T1000 (cell line): ENCODE measurements at regions not wholly inside any gene's neighbourhood (a gene's known extent, or its start where the extent isn't known, plus 50 kb on each side); places are given as distances from the start of the nearest gene placed in this dataset.

Source experiments
- DNase-seq: peaks from one replicate; lab custom pipeline; 2025; ENCODE audit warnings: mixed read lengths; lab: John Stamatoyannopoulos, UW

DNA sequence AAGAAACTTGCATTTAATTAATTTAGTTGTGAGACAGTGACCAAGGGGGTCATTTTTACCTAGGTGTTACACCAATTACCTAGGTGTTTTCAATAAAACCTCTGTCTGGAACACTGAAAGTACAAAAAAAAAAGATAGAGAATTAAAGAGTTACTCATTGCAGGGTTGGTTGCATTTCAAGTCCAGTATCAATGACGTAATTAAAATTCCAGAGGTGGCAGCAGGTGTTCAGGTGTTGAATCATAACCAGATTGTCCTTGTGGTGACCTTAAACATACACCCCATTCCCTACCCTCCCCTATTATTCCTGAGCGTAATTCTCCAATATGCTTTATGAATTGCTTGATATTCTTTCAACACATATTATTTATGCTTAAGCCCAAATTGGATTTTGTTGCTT lies 352.0 kb upstream of the SLC8A1 start:
- no peak for DNase-seq

DNA sequence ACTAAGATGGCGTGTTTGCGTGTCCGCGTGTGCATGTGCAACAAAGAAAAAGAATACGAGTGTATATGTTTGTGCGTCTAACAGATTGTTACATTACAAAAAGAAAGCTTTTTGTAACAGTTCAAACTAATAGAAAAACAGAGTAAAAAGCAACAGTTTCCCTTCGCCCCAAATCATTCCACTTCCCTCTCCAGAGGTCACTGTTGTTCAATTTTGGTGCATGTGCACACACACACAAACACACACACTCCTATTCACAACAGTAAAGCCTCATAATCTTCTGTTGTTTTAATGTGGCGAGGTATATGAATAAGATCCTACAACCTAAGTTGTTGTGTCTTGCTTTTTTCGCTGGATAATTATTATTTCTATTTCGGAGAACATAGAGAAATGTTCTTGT lies 357.3 kb upstream of the SLC8A1 start:
- no peak for DNase-seq

DNA sequence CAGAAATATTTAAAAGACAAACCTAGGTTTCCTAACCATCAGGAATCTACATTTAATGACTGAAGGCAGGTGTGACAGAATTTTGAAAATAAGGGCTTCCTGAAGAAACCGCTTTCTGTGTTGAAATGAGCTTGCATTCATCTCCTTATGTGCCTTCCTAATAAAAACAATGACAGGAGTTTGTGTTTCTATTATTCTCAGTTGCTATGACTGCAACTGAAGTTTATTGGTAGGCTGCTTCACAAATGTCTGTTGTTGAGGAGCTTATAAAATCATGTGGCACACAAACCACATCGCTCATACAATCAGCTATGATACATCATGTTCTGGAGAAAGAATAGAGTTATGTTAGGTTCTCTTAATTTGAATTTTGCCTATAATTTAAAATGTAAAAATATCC lies 362.7 kb upstream of the SLC8A1 start:
- no peak for DNase-seq

DNA sequence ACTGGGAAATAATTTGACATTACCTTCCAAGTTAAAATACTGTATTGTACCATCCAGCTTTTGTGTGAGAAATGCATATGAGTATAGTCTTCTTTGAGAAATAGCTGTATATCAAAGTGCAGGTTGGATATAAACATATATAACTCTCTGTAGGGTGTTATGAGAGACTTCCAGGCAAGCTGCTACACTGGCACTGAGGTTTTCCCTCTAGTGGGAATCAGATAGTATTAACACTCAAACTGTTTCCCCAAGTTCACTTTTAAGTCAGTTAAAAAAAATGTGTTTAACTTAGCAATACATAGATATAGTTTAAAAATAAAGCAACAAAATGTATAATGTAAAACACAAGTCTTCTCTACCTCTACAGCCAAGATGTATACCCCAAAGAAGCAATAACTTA lies 368.4 kb upstream of the SLC8A1 start:
- no peak for DNase-seq

DNA sequence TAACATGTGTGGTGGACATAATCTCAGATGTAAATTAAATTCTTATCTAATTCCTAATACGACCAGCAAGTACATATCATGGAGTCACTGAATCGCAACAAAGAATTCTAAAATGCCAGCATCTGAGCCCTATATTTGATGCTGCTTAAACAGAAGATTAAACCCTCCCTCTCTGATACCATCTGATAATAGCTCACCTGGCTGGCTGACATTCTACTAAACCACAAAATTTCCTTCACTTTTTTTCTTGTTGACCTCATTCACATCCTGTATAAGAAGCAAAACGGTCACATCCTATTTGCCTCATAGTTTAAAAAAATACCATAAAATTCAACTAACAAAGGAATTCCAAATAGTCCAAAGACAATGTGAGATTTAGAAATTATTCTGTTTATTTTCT lies 371.6 kb upstream of the SLC8A1 start:
- no peak for DNase-seq

DNA sequence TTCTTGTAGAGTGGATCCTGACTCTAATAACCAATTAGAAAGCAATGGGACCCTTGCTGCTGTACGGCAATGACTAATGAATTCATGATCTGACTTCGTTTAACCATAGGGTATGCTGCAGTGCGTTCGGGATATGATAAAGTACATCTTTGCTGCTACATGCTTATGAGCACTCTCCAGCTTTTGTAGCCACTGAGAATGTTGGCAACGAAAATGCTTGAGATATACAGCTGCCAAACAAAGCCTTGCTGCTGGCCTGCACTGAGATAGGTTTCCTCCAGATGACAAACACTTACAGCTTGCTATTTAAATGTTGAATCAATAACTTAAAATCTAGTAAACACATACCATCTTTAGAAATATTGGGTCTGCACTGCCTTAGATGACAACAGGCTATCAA lies 372.4 kb upstream of the SLC8A1 start:
- no peak for DNase-seq

DNA sequence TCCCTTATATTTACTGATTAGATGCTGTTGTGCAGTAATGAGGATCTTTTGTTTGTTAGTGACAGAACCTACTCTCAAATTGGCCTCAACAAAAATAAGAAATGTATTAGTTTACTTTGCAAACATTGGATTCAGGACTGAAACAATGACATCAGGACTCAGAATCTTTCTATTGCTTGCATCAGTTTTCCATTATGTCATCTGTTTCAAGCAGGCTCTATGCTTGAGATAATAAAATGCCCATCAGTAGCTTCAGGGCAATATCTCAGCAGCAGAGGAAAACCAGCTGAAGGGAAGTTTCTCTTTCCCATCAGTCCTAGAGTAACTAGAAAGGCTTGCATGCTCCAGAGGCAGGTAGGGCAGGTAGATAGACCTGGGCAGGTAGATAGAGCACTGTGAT lies 375.5 kb upstream of the SLC8A1 start:
- DNase-seq = no peak

DNA sequence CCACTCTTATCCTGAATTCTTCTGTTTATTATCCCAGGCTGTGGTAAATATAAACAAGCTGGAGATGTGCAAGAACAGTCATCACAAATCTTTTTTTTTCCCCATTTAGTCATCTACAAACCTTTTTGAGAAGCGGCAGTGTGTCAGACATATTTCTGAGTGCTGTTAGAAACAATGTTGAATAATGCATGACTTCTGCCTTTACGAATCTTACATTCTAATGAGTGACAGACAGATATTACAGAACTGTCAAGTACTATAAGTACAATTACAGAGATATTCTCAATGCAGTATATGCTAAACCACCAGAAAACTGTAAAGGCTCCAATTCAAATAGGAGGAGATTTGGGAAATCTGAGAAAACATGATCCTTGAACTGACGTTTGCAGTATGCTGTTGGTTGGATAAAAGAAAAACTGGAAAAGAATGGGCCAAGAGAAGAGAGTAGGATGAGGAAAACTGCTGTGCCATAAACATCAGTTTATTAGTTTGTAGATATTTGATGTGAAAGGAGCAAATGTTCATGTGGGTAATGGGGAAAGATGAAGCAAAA lies 379.5 kb upstream of the SLC8A1 start:
- no peak for DNase-seq

DNA sequence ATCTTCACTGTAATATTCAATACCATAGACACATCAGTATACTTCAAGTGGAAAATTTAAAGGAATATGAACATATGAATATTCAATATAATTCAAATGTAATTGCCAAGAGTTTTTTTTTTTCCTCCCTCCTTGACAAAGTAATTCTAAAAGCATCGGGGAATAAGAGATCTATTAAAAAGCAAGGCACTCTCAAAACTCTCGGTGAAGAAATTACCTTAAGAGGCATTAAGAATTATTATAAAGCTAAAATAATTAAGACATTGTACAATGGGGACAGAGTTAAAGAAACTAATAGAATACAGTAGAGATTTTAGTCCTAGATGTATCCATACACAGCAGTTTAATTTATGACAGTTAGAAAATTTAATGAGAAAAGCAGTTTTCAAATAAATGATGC lies 390.0 kb upstream of the SLC8A1 start:
- no peak for DNase-seq

DNA sequence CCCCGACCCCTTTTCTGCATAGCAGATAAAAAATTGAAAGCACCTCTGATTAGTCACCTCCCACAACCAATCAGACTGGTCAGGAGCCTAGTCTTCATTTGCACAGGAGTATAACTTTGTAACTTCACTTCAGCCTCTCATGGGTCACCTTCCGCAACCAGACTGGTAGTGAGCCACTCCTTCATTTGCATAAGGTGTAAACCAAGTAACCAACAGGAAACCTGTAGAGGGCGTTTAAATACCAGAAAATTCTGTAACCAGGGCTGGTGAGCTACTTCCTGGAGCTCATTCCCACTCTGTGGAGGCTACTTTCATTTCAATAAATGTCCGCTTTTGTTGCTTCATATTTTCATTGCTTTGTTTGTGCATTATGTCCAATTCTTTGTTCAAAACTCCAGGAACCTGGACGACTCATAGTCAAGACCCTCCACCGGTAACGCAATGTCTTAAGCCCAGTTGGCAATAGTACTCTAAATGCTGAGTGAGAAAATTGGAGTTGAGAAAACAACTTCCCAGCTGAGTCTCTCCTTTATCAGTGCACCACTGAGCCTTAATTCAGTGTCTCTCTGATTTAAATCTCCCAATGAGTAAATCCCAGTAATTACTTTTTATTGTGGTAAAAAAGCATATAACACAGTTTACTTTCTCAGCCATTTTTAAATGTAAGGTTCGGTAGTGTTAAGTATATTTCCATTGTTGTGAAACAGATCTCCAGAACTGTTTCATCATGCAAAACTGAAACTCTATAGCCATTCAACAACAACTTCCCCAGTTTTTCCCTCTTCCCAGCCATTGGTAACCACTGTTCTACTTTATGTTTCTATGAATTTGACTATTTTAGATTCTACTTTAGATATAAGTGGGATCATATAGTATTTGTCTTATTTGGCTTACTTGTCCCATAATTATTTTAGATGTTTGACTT lies 392.7 kb upstream of the SLC8A1 start:
- DNase-seq = no peak

DNA sequence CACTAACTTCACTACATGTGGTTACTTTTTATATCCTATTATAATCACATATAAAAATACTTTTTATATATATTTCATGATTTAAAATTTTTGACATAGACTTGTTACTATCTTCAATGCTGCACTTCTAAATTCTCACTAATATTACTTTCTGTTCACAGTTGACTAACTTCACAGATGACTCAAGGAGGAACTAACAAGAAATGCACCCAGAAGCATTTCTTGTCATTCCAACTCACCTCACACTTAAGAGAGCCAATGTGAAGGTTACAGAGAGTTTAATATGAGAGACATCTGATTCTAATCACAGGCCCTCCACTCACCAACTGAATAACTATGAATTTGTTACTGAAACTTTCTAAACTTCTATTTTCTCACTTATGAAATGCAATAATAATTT lies 399.8 kb upstream of the SLC8A1 start:
- DNase-seq = no peak

DNA sequence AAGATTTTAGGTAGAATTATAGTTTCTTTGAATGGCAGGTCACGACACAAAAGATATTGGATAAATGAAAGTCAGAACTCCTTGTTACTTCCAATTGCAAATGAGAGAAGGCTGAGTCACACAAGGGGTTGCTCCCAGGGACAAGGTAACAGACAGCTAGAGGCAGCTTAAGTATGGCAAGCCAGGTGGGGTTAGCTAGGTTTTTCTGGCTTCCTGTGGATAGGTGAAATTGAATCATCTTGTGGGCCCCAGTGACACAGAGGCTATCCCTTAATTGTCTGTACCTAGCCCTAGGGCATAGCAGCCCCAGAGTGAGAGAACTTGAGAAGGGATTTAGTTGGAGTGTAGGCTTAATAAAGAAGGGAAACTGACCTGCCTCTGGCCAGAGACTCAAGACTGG lies 407.7 kb upstream of the SLC8A1 start:
- no peak for DNase-seq

DNA sequence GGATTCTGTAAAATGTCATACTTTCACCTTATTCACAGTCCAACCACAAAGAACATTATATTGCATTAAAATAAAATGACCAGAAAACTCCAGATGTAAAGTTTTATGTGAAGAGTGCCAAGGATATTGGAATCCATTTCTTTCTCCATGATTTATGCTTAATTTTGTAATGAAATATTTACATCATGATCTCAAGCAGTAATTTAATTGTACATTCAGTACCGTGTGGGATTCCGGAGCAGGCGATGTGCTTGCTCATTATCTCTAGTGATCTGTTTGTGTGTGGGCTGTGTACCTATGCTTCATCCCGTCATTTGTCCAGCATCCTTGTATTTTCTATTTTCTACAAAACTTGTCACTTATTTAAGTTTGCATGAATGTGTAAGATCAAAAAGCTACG lies 415.9 kb upstream of the SLC8A1 start:
- DNase-seq = no peak

DNA sequence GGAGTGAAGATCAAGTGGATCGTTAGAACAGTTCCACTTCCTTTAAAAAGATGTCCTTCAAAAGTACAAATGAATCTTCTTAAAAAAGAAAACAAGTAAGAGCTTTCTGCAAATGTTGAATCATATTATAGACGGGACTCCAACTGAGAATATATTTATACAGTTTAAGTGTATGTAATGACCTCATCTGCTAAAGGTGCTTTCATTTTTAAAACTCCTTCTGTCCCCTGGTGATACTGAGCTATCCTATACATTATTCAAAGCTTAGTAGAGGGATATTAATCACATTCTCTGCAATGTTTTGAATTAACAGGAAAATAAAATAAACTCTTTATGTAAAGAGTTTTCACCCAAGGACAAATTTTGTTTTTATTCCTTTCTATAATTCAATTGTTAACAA lies 420.7 kb upstream of the SLC8A1 start:
- no peak for DNase-seq

DNA sequence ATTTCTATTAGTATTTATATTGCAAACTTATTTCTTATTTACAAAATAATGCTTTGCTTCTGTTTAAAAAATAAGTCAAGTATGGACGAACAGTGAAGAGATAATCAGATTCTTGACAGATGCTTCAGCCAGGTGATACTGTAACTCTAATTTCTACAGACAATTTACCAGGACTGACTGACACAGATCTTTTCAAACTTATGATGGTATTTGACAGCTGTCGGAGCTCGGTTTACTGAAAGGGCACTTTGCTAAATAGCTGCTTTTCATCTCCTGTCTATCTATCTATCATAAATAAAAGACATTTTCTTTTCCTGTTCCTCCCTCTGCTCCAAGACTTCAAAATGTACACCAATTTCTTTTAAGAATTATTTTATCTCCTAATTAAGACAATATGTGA lies 422.5 kb upstream of the SLC8A1 start:
- DNase-seq = no peak

DNA sequence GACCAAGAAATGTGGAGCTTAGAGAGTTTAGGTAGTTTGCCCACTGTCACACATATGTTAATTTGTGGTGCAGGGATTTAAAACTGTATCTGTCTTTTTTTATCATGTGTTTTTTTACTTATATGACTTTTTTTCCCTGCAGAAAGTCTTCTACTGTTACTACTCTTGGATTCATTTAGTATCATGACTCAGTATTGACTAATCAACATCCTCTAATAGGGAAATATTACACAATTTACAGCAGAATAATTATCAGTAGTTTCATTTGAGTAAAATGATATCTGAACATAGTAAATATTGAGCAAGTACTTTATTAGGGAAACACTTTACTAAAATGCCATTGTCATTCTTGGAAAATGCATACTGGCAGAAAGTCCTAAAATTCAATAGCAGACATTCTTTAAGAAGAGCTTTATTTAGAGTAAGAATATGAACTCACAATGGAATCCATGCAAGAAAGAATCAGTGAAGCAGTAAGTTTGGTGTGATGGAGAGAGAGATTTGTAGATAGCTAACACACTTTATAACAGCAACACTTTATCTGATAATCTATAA lies 425.9 kb upstream of the SLC8A1 start:
- DNase-seq = no peak

DNA sequence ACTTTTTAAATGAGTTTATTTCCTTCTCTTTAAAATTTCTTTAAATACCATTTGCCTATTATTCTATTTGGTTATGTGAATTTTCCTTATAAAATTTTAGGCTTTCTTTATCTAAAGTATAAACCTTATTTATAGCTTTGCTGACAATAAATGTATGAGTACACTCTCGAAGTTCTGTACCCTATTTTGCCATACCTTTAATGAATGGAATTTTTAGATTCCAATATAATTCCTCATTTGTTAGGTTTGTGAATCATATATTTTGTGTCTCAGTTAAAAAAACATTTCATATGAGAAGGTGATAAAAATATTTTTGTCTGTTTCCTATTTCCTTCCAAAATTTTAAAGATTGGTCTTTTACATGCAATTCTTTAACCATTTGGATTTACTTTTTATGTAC lies 427.4 kb upstream of the SLC8A1 start:
- no peak for DNase-seq

DNA sequence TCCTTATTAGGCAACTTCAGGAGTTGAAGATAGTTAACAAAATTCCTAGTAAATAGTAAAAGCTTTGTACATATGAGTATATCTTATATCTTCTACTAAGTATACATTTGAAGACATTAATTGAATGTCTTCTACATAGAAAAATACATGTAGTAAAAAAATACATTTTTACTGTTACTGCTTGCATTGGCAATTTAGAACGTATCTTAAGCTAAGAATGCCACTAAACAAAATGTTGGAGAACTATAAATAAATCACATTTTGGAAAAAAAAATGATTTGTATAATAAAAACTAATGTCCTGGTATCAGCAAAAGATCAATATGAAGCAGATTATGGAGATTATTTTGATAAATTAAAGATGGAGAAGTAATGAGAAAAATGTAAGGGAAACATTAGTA lies 434.2 kb upstream of the SLC8A1 start:
- DNase-seq = no peak

DNA sequence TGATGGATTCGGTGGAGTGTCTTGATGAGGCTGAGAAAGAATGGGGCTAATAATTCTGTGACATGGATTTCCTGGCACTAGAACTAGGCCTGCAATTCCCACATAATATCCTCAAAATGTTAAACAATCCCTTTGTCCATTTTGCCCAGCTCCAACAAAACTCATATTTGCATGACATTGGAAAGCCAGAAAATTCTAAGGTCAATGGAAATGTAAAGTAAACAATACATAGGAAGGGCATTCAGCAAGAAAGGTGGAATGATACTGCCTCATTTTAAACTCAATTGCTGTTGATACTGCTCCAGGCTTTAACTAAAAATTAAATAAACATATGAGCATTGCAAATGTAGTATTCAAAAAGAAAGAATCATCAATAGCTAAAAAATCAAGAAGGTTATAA lies 434.8 kb upstream of the SLC8A1 start:
- DNase-seq = no peak

DNA sequence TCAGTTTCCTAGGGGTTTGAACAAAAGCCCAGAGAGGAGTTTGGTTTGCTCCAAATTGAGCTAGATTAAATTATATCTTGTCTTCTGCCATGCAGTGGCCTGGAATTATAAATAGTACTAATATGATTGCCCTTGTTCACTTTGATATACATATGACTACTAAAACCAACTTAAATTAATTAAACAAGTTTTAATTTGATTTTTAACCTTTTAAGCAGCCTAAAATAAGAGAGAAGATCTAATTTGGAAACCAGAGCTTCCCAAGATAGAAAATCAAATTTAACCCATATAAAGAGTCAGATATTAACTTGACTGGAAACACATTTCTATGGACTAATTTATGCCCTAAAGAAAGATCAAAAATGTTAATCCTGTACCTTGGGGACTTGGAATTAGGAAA lies 444.5 kb upstream of the SLC8A1 start:
- DNase-seq = no peak

DNA sequence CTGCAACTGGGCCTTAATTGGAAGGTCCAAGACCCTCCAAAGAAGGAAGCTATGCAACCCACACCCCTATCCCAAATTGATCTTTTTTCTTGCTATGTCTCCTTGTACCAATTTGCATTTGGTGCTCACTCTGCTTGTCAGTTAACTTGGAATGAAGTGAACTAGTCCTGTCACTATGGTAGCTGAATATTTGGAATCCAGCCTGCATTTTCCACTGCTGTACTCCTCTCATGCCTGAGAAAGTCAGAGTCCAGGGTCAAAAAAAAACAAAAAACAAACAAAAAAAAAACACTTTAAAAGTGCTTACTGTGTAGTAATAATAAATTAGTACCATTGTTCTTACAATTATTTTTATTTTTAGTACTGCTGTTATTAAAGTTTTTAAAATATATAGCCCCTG lies 462.8 kb upstream of the SLC8A1 start:
- DNase-seq = no peak

DNA sequence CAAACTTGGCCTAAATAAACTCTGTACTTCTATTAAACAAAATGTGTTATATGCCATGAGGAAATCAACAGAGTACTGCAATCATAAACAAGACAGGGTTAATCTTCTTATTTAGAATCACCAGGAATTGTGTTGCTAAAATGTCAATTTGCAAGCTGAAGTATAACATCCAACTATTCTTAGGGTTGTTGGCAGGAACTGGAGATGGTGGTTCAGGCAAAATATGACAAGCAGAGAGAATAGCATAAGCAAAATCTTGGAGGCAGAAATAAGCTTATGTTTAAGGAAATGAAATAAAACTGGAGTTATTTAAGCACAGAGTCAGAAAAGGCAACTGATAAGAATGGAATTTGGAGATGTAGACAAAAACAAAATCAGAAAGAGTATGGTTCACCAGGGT lies 463.8 kb upstream of the SLC8A1 start:
- no peak for DNase-seq

DNA sequence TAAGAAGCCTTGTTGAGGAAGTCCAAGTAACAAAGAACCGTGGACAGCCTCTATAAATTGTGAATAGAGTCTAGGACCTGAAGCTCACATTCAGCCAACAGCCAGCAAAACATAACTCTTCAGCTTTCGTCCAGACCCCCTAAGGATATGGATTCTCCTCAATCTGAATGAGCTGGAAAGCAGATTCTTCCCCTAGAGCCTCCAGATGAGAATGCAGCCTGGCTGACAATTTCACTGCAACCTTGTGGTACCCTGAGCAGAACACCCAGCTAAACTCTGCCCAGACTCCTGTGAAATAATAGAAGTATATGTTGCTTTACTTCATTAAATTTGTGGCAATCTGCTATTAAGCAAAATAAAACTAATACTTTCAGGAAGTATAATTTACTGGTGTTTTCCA lies 483.5 kb upstream of the SLC8A1 start:
- no peak for DNase-seq

DNA sequence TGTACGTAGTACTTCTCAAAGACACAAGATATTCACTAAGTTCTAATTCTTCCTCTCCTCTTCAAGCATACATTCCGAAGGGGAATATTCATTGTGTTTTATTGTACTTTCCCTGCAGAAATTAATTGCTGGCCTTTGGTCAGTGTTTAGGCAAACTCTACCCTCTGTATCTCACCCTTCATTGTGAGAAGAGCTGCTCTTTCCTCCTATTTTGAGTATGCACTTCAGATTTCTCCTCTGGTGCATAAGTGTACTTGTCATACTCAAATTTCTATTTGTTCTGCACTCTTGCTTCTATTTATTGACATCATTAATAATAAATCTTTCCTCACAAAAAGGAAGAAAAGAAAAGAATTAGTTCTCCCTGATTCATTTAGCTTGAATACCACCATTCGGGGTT lies 485.4 kb upstream of the SLC8A1 start:
- DNase-seq = no peak
